Upper lobe of right lung (tissue), 1 donor: ENCODE measurements at regions not wholly inside any gene's neighbourhood (a gene's known extent, or its start where the extent isn't known, plus 50 kb on each side); places are given as distances from the start of the nearest gene placed in this dataset.

Experiments
- ATAC-seq: fragments of 200-7000 bp; cut with Tn5 transposase; one replicate; pipeline ENCODE4 v1.9.1; 2020; ENCODE audit warnings: mild to moderate bottlenecking, moderate library complexity
- DNase-seq: peaks from one replicate; pipeline ENCODE4 v3.0.0-alpha.2; 2020
- H3K27ac ChIP-seq: fragments of 200-600 bp; one replicate; pipeline ENCODE4 v1.8.0; 2022
- H3K27me3 ChIP-seq: fragments of 200-600 bp; one replicate; pipeline ENCODE4 v1.8.0; 2022; ENCODE audit warnings: mild to moderate bottlenecking
- H3K36me3 ChIP-seq: fragments of 200-600 bp; one replicate; pipeline ENCODE4 v1.8.0; 2022
- H3K4me1 ChIP-seq: fragments of 200-600 bp; one replicate; pipeline ENCODE4 v1.8.0; 2022
- H3K4me3 ChIP-seq: fragments of 200-600 bp; one replicate; pipeline ENCODE4 v1.8.0; 2022; ENCODE audit warnings: mild to moderate bottlenecking
- H3K9me3 ChIP-seq: fragments of 200-600 bp; one replicate; pipeline ENCODE4 v1.8.0; 2022
- intact Hi-C: fragments of 100-400 bp; cut with DNase I; formaldehyde crosslinking; loops from one replicate; pipeline ENCODE4 v1.11.0; 2022
- TF ChIP-seq, protein P1 (sequence below): fragments of 200-600 bp; IDR thresholded peaks from one replicate; pipeline ENCODE4 v1.8.0; 2022; ENCODE audit warnings: antibody characterized with exemption
- donor health status: DM: no; HTN: yes; CAD: no; lungs with severe emphysema.

DNA sequence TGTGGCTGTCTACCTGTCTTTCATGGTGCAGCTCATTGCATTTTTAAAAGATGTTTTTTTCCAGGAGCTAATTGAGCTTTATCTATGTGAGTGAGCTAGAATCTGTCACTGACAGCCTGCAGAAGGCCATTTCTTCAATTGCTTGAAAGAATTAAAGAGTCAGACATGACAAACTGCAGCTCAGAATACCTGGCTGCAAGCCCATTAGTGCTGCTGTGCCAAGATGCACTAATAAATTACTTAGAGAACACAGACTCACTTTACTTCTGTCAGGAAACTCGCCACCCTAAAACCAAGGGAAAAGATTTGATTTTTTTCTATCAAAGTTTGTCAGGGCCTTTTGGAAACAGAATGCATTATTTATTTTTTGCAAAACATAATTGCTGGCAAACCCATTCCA is 368.3 kb downstream of the CAAP1 start:
- H3K27me3 ChIP-seq = no peaks in the 10 kb centered on the region
- no peaks in the 10 kb centered on the region for H3K4me1 ChIP-seq
- H3K27ac ChIP-seq = no peak overlapping the region
- TF ChIP-seq, protein P1, sequence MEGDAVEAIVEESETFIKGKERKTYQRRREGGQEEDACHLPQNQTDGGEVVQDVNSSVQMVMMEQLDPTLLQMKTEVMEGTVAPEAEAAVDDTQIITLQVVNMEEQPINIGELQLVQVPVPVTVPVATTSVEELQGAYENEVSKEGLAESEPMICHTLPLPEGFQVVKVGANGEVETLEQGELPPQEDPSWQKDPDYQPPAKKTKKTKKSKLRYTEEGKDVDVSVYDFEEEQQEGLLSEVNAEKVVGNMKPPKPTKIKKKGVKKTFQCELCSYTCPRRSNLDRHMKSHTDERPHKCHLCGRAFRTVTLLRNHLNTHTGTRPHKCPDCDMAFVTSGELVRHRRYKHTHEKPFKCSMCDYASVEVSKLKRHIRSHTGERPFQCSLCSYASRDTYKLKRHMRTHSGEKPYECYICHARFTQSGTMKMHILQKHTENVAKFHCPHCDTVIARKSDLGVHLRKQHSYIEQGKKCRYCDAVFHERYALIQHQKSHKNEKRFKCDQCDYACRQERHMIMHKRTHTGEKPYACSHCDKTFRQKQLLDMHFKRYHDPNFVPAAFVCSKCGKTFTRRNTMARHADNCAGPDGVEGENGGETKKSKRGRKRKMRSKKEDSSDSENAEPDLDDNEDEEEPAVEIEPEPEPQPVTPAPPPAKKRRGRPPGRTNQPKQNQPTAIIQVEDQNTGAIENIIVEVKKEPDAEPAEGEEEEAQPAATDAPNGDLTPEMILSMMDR = no peak
- DNase-seq (no peak), ATAC-seq (no peak)
- H3K36me3 ChIP-seq = no peaks in the 10 kb centered on the region
- no peak overlapping the region for H3K4me3 ChIP-seq
- intact Hi-C loops = no loop called here
- no peaks in the 10 kb centered on the region for H3K9me3 ChIP-seq

DNA sequence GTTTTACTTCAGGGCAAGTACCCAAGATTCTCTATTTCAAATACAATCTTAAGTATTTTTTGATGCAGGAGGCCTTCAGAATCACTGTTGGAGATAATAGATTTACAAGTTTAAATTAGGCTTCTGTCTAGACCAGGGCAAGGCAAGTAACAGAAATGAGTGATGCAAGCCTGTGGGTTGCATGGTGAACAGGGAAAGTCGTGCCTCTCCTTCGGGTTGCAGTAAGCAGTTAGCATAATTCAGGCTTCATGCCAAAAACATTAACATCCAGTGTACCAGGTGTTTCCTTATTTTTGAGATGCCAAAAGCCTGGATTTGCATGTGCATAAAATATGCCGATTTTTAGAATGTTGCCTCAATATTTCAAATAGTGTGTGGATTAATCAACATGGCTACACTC is 369.0 kb downstream of the CAAP1 start:
- Histone ChIP-seq H3K9me3 (no peaks in the 10 kb centered on the region), H3K27me3 (no peaks in the 10 kb centered on the region), H3K36me3 (no peaks in the 10 kb centered on the region), H3K27ac (no peak overlapping the region), H3K4me1 (no peaks in the 10 kb centered on the region), H3K4me3 (no peak overlapping the region)
- TF ChIP-seq, protein P1 = no peak
- DNase-seq (no peak), ATAC-seq (no peak)
- intact Hi-C loops = no loop called here

DNA sequence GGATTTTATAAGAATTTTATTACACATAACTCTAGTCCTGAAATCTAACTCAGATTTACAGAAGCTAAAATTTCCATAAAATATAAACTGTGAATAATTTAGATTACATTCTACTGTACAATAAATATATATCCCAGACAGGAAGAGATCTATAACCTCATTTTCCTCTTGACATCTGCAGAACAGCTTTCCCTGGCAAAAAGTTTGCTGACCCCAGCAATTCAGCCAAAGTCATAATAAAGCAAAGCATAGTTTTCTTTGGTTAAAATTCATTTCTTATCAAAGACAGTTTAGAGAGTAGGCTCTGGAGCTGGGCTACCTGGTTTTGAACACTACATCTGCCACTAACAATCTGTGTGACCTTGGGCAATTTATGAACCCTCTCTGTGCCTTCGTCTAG is 372.5 kb downstream of the CAAP1 start:
- H3K4me1 ChIP-seq = no peaks in the 10 kb centered on the region
- no peaks in the 10 kb centered on the region for H3K36me3 ChIP-seq
- DNase-seq = no peak
- H3K27me3 ChIP-seq = no peaks in the 10 kb centered on the region
- no peak for ATAC-seq
- H3K9me3 ChIP-seq = no peaks in the 10 kb centered on the region
- intact Hi-C loops = no loop called here
- no peak overlapping the region for H3K27ac ChIP-seq
- no peak overlapping the region for H3K4me3 ChIP-seq
- TF ChIP-seq, protein P1 = no peak

DNA sequence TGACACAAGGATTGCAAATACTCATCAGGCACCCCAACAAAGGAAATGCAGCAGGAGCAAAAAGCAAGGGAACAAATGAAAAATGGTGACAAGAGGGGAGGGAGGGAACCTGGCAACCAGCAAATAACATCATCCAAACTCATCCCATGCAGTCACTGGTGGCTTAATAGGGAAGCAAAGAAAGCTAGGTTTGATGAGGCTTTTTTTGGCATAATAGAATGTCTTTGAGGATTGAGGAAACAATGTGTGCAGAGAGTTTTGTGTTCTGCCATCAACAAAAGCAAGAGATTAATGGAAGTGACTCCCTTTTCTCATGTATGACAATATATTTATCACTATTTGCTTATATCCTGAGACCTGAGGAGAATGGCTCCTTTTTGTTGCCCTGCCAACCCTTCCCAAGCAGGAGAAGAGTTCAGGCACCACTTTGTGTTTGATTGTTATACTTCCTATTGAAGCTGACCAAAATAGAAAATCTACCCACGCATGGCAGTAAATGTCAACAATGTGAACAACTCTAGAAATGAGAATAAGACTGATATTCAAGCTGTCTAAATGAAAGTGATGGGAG is 375.7 kb downstream of the CAAP1 start:
- Histone ChIP-seq H3K27ac (no peak overlapping the region), H3K9me3 (no peaks in the 10 kb centered on the region), H3K4me1 (no peaks in the 10 kb centered on the region), H3K27me3 (no peaks in the 10 kb centered on the region), H3K36me3 (no peaks in the 10 kb centered on the region), H3K4me3 (no peak overlapping the region)
- TF ChIP-seq, protein P1 = no peak
- no peak for DNase-seq
- intact Hi-C loops = no loop called here
- ATAC-seq = no peak

DNA sequence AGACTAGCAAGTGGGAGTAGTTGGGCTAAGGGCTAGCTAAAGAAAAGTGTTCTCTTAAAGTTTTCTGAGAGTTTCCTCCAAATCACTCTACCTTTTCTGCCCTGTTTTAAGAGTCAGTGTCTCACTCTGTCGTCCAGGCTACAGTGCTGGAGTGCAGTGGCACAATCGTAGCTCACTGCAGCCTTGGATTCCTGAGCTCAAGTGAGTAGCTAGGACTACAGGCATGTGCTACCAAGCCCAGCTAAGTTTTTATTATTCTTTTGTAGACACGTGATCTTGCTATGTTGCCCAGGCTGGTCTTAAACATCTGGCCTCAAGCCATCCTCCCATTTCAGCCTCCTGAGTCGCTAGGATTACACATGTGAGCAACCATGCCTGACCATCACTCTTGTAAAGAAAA is 378.9 kb downstream of the CAAP1 start:
- H3K4me1 ChIP-seq = no peaks in the 10 kb centered on the region
- no peaks in the 10 kb centered on the region for H3K36me3 ChIP-seq
- intact Hi-C loops = no loop called here
- H3K27ac ChIP-seq = no peak overlapping the region
- TF ChIP-seq, protein P1 = no peak
- DNase-seq = no peak
- ATAC-seq = no peak
- no peaks in the 10 kb centered on the region for H3K9me3 ChIP-seq
- no peaks in the 10 kb centered on the region for H3K27me3 ChIP-seq
- no peak overlapping the region for H3K4me3 ChIP-seq

DNA sequence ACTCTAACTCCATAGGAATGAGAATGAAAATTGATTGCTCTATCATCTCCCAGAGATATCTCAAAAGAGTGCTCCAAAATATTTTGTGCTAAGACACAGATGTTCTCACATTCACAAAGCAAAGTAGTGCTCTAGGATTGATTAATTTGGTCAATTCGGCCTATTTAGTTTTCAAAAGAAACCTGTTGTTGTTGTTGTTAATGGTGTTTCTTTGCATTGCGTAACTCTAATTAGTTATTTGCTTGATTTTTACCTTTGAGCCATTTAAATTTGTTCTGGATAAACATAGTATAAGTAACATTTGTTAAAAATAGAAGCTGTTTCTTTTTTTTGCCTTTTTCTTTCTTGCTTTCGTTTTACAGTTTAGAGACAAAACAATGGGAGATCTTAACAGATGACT is 382.5 kb downstream of the CAAP1 start:
- no peaks in the 10 kb centered on the region for H3K36me3 ChIP-seq
- H3K27ac ChIP-seq = no peak overlapping the region
- DNase-seq = no peak
- intact Hi-C loops = no loop called here
- H3K9me3 ChIP-seq = no peaks in the 10 kb centered on the region
- H3K27me3 ChIP-seq = no peaks in the 10 kb centered on the region
- TF ChIP-seq, protein P1 = no peak
- H3K4me1 ChIP-seq = no peaks in the 10 kb centered on the region
- H3K4me3 ChIP-seq = no peak overlapping the region
- ATAC-seq = no peak
